ENCODE measurements at regions not wholly inside any gene's neighbourhood (a gene's known extent, or its start where the extent isn't known, plus 50 kb on each side); places are given as distances from the start of the nearest gene placed in this dataset.

DNA sequence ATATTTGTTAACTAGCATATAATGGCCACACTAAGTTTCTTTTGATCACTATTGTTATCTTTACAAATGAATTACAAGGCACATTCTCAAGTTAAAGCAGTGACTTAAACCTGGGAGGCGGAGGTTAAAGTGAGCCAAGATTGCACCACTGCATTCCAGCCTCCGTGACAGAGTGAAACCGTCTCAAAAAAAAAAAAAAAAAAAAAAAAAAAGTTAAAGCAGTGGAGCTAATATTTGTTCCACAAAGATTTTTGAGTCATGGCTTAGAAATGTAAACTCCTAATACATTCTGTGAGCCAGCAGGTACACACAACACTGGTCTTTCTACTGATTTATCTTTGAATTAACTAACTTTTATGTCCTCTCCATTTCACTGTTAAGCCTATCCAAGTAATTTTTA is 221.7 kb upstream of the HTR1E start:
- no peaks in the 10 kb centered on the region for H3K9me3 ChIP-seq (ENCODE audit: control insufficient read depth, insufficient read depth, low read depth, low read length)
- TF ChIP-seq, protein P1, sequence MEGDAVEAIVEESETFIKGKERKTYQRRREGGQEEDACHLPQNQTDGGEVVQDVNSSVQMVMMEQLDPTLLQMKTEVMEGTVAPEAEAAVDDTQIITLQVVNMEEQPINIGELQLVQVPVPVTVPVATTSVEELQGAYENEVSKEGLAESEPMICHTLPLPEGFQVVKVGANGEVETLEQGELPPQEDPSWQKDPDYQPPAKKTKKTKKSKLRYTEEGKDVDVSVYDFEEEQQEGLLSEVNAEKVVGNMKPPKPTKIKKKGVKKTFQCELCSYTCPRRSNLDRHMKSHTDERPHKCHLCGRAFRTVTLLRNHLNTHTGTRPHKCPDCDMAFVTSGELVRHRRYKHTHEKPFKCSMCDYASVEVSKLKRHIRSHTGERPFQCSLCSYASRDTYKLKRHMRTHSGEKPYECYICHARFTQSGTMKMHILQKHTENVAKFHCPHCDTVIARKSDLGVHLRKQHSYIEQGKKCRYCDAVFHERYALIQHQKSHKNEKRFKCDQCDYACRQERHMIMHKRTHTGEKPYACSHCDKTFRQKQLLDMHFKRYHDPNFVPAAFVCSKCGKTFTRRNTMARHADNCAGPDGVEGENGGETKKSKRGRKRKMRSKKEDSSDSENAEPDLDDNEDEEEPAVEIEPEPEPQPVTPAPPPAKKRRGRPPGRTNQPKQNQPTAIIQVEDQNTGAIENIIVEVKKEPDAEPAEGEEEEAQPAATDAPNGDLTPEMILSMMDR (conservative IDR thresholded peaks at IDR 0.05 in 1 of 2, IDR thresholded peaks at IDR 0.05 in 1 of 2; ENCODE audit: low read depth in 1 of 2, low read length in 2 of 2) = no peak
- no peak for TF ChIP-seq EZH2 (IDR thresholded peaks at IDR 0.05; ENCODE audit: low read length, missing control alignments)
- no peak for DNase-seq (ENCODE audit: low read depth in 2 of 2)
- H4K20me1 ChIP-seq (ENCODE audit: control insufficient read depth, extremely low read depth, insufficient read depth, low read length) = no peaks in the 10 kb centered on the region
- H3K27me3 ChIP-seq (ENCODE audit: control insufficient read depth, insufficient read depth, low read length) = no peaks in the 10 kb centered on the region
- no peak overlapping the region for H3K27ac ChIP-seq (ENCODE audit: insufficient read depth, low read length)
- no peaks in the 10 kb centered on the region for H3K4me1 ChIP-seq (ENCODE audit: control insufficient read depth, extremely low read depth, insufficient read depth, low read length)
- no peak overlapping the region for H3K4me3 ChIP-seq (replicated peaks in 1 of 4; ENCODE audit: control extremely low read depth in 1 of 4, insufficient read depth in 1 of 4, low read depth in 3 of 4, low read length in 4 of 4)
- H3K9ac ChIP-seq (ENCODE audit: insufficient read depth, low read length) = no peak overlapping the region
- no peak overlapping the region for H2AFZ ChIP-seq (ENCODE audit: low read length)
- H3K36me3 ChIP-seq (ENCODE audit: control insufficient read depth, insufficient read depth, low read length) = no peaks in the 10 kb centered on the region
- H3K79me2 ChIP-seq (ENCODE audit: control insufficient read depth, insufficient read depth, low read length) = no peaks in the 10 kb centered on the region
- H3K4me2 ChIP-seq (ENCODE audit: extremely low read depth, insufficient read depth, low read length) = no peak overlapping the region

DNA sequence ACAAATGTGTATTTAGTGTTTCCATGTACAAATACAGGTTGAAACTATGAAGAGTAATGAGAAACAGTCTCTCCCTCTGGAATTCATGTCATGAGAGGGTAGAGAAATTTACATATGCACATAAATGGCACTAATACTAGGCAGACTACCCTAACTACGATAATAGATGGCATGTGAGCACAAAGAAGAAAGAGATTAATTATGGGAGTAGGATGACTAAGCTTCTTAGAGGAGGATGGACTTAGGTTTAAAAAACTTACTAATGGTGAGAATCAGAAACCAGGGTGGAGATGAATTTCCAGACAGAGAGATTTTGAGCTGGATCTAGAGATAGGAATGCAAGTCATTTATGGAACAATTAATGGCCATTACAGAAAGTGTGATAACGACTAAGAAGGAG is 225.3 kb upstream of the HTR1E start:
- DNase-seq (ENCODE audit: low read depth in 2 of 2) = no peak
- Histone ChIP-seq H3K27me3 (ENCODE audit: control insufficient read depth, insufficient read depth, low read length) (no peaks in the 10 kb centered on the region), H2AFZ (ENCODE audit: low read length) (no peak overlapping the region), H3K4me1 (ENCODE audit: control insufficient read depth, extremely low read depth, insufficient read depth, low read length) (no peaks in the 10 kb centered on the region), H3K9me3 (ENCODE audit: control insufficient read depth, insufficient read depth, low read depth, low read length) (no peaks in the 10 kb centered on the region), H4K20me1 (ENCODE audit: control insufficient read depth, extremely low read depth, insufficient read depth, low read length) (no peaks in the 10 kb centered on the region), H3K36me3 (ENCODE audit: control insufficient read depth, insufficient read depth, low read length) (no peaks in the 10 kb centered on the region), H3K27ac (ENCODE audit: insufficient read depth, low read length) (no peak overlapping the region), H3K4me2 (ENCODE audit: extremely low read depth, insufficient read depth, low read length) (no peak overlapping the region), H3K79me2 (ENCODE audit: control insufficient read depth, insufficient read depth, low read length) (no peaks in the 10 kb centered on the region), H3K4me3 (replicated peaks in 1 of 4; ENCODE audit: control extremely low read depth in 1 of 4, insufficient read depth in 1 of 4, low read depth in 3 of 4, low read length in 4 of 4) (no peak overlapping the region), H3K9ac (ENCODE audit: insufficient read depth, low read length) (no peak overlapping the region)
- TF ChIP-seq, protein P1 (conservative IDR thresholded peaks at IDR 0.05 in 1 of 2, IDR thresholded peaks at IDR 0.05 in 1 of 2; ENCODE audit: low read depth in 1 of 2, low read length in 2 of 2) = no peak
- TF ChIP-seq EZH2 (IDR thresholded peaks at IDR 0.05; ENCODE audit: low read length, missing control alignments) = no peak

DNA sequence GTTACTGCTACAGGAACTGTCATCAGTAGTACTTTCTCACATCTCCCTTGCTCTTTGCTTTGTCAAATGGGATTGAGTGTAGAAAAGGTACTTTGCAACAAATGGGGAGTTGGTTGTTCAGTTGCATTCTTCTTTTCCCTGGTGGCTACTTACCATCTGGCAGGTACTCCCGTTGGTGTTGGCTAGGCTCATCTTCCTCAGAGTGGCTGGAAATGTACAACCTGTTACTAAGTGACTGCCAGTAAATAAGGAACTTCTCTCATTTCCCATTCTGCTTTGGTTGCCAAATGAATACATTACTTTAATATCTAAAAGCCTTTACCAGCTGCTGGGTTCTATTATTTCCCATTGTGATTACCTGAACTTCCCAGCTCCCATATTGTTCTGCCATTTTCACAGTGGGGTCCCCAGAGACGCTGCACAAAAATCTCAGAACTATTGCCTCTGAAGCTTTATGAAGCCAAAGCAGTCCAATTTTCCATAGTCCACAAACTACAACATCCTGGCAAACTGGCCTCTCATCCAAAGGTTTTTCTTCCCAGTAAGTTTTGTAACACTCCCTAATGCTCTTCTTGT is 229.7 kb upstream of the HTR1E start:
- Histone ChIP-seq H3K36me3 (ENCODE audit: control insufficient read depth, insufficient read depth, low read length) (no peaks in the 10 kb centered on the region), H3K9ac (ENCODE audit: insufficient read depth, low read length) (no peak overlapping the region), H3K27me3 (ENCODE audit: control insufficient read depth, insufficient read depth, low read length) (no peaks in the 10 kb centered on the region), H3K4me2 (ENCODE audit: extremely low read depth, insufficient read depth, low read length) (no peak overlapping the region), H3K4me1 (ENCODE audit: control insufficient read depth, extremely low read depth, insufficient read depth, low read length) (no peaks in the 10 kb centered on the region), H3K9me3 (ENCODE audit: control insufficient read depth, insufficient read depth, low read depth, low read length) (no peaks in the 10 kb centered on the region), H4K20me1 (ENCODE audit: control insufficient read depth, extremely low read depth, insufficient read depth, low read length) (no peaks in the 10 kb centered on the region), H3K79me2 (ENCODE audit: control insufficient read depth, insufficient read depth, low read length) (no peaks in the 10 kb centered on the region), H2AFZ (ENCODE audit: low read length) (no peak overlapping the region), H3K4me3 (replicated peaks in 1 of 4; ENCODE audit: control extremely low read depth in 1 of 4, insufficient read depth in 1 of 4, low read depth in 3 of 4, low read length in 4 of 4) (no peak overlapping the region), H3K27ac (ENCODE audit: insufficient read depth, low read length) (no peak overlapping the region)
- TF ChIP-seq, protein P1 (conservative IDR thresholded peaks at IDR 0.05 in 1 of 2, IDR thresholded peaks at IDR 0.05 in 1 of 2; ENCODE audit: low read depth in 1 of 2, low read length in 2 of 2) = no peak
- TF ChIP-seq EZH2 (IDR thresholded peaks at IDR 0.05; ENCODE audit: low read length, missing control alignments) = no peak
- no peak for DNase-seq (ENCODE audit: low read depth in 2 of 2)

All from fibroblast of lung (primary cell).